NOMO-1 treated with DMSO at 0.1 percent for 48 hours (cell line): ENCODE measurements at regions not wholly inside any gene's neighbourhood (a gene's known extent, or its start where the extent isn't known, plus 50 kb on each side); places are given as distances from the start of the nearest gene placed in this dataset.

Experiments used
- DNase-seq: peaks from one replicate; lab custom pipeline; 2025; ENCODE audit not compliant: unreplicated experiment; lab: John Stamatoyannopoulos, UW

DNA sequence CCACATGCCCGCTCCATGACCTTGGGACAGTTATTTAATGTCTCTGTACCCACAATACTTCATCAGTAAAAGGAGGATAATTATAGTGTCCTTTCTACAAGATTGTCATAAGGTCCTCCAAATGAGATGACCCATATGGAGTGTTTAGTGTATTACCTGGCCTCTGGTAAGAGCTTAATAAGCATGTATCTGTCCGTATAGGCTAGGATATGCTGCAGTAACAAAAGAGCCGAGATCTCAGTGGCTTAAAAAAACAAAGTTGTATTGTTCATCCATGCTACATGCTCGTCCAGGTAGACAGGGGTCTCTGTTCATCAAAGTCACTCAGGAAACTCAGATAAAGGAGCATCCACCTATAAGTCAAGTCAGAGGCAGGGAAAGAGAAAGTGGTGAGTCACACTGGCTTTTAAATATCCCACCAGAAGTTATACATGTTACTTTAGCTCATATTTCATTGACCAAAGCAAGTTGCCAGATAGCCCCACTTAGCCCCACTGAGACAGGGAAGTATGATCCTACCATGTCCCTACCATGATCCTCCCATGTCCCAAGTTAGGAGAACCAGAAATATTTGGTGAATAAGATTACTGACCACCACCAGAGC, 53.0 kb upstream of the KAZN start:
- no peak for DNase-seq

DNA sequence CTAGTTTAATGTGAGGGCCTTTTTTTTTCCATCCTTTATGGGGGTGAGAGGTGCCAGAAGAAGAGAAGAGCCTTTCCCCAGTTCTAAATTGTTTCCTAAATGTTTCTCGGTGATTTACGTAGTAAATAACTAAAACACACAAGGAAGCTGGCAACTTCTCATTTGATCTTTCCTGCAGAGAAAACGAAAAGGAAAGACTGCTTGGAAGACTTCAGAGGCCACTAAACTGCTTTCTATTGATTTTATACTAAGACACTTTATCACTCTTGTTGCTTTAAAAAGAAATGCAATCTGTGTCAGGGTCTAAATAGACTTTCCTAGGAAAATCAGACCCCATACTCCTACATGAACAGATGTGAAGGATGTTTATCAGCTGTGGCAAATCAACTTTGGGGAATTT, 52.1 kb upstream of the KAZN start:
- DNase-seq = no peak
